Astrocyte of the spinal cord (primary cell): ENCODE measurements at regions not wholly inside any gene's neighbourhood (a gene's known extent, or its start where the extent isn't known, plus 50 kb on each side); places are given as distances from the start of the nearest gene placed in this dataset.

ENCODE experiments used
- DNase-seq: peaks from one replicate; pipeline ENCODE4 v3.0.0; 2011; ENCODE audit warnings: low read depth, low spot score
- H3K4me3 ChIP-seq: 2 replicates; pipeline ENCODE4 v1.5.1; 2011; ENCODE audit warnings: low read depth, mild to moderate bottlenecking, low read length, moderate library complexity
- in situ Hi-C: cut with HindIII; loops from 2 replicates; pipeline ENCODE4 v1.10.0; 2017; ENCODE audit warnings: low sequenced_read_pairs
- TF ChIP-seq, protein P1 (sequence below): IDR thresholded peaks from 2 replicates; pipeline ENCODE4 v1.5.1; 2012; ENCODE audit warnings: low read depth, mild to moderate bottlenecking, low read length, inconsistent platforms

DNA sequence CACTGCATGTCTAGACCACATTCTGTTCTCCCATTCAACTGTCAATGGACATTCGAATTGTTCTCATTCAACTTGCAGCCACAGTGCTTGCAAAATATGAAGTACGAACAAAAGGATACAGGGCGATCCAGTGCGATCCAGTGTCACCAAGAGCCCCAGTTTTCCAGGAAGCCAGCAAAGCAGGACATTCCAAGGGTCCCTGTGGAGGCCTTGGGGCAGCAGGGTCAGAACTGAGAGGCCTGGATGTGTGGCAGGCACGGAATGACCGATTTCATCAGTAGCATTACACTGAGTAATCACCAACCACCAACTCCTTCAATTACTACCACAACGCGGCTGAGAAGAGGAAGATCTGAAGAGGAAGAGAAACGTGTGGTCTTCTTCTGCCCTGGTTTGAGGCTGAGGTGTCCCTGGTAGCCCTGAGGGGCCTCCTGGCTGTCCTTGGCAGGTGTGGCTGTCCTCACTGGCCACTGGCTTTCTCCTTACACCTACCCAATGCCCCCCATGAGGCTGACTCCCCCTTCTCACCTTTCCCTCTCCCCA lies 172.7 kb upstream of the FHL2 start:
- DNase-seq = no peak
- in situ Hi-C loops = no loop called here
- H3K4me3 ChIP-seq = no peak overlapping the region
- TF ChIP-seq, protein P1, sequence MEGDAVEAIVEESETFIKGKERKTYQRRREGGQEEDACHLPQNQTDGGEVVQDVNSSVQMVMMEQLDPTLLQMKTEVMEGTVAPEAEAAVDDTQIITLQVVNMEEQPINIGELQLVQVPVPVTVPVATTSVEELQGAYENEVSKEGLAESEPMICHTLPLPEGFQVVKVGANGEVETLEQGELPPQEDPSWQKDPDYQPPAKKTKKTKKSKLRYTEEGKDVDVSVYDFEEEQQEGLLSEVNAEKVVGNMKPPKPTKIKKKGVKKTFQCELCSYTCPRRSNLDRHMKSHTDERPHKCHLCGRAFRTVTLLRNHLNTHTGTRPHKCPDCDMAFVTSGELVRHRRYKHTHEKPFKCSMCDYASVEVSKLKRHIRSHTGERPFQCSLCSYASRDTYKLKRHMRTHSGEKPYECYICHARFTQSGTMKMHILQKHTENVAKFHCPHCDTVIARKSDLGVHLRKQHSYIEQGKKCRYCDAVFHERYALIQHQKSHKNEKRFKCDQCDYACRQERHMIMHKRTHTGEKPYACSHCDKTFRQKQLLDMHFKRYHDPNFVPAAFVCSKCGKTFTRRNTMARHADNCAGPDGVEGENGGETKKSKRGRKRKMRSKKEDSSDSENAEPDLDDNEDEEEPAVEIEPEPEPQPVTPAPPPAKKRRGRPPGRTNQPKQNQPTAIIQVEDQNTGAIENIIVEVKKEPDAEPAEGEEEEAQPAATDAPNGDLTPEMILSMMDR = no peak

DNA sequence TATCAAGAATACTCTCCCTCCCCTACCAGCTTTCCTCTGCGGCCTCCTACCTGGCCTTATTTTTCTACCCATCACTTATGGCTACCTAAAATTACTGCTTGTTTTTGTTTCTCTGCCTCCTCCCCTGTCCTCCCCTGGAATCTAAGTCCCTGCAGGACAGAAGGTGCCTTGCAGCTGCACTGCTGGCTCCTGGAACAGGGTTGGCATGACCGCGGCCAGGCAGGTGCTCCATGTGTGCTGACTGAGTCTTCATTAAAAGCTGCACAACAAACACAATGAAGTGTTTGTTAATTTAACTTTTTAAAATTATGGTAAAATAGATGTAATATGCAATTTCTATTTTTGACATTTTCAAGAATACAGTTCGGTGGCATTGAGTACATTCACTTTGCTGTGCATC lies 171.9 kb upstream of the FHL2 start:
- DNase-seq = no peak
- in situ Hi-C loops = no loop called here
- TF ChIP-seq, protein P1 = no peak
- no peak overlapping the region for H3K4me3 ChIP-seq

DNA sequence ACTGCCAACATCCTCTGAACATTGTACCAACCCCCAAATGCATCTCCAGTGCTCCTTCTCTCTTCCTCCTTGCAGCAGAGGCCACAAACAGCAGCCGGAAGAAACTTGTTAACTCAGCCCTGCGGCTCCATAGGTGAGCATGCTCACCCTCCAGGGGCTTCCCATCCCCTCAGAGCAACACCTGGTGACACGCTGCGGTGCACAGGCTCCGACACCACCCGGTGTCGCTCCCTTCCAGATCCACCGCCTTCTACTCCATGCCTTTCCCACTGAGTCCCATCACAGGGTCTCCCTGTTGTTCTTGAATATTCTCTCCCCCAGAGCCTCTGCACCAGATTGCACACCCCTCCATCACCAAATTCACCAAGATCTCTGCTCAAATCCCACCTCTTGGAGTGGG lies 171.5 kb upstream of the FHL2 start:
- H3K4me3 ChIP-seq = no peak overlapping the region
- in situ Hi-C loops = no loop called here
- TF ChIP-seq, protein P1 = no peak
- DNase-seq = no peak

DNA sequence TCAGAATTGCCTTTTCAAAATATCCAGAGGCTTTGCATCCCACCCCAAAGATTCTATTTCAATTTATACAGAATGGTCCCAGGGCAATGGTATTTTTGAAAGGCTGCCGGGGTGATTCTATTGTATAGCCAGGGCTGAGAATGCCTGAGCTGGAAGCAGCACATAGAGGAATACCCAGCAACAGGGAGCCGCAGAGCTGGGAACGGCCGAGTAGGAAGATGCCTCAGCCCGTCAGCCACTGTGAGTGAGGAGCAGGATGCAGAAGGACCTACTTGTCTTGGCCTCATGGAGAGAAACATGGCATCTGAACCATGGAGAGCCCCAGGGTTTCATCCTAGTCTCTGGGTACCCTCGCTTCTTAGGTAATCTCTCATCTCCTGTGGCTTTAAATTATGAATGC lies 170.8 kb upstream of the FHL2 start:
- in situ Hi-C loops = no loop called here
- H3K4me3 ChIP-seq = no peak overlapping the region
- TF ChIP-seq, protein P1 = no peak
- DNase-seq = no peak

DNA sequence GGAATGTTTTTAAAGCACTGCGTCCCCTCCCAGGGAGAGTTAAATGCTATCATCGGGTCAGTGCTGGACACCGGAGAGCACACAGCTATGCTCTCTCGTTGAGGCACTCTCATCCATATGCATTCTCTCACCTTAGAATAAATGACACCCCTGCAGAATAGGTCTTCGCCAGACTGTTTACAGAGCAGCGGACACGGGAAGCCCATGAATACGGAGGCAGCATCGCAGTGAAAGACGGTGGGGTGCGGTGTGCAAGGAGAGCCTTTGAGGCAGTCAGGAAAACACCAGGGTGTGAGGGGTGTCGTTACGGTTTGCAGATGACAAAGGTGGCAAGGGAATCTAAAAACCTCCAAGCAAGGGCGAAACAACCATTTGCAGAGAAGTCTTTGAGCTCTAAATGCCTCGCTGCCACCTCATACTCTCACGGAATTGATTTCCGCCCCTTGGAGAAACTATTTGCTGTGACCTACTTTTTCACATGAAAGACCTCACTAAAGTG lies 169.2 kb upstream of the FHL2 start:
- in situ Hi-C loops = no loop called here
- TF ChIP-seq, protein P1 = no peak
- no peak overlapping the region for H3K4me3 ChIP-seq
- DNase-seq = no peak

DNA sequence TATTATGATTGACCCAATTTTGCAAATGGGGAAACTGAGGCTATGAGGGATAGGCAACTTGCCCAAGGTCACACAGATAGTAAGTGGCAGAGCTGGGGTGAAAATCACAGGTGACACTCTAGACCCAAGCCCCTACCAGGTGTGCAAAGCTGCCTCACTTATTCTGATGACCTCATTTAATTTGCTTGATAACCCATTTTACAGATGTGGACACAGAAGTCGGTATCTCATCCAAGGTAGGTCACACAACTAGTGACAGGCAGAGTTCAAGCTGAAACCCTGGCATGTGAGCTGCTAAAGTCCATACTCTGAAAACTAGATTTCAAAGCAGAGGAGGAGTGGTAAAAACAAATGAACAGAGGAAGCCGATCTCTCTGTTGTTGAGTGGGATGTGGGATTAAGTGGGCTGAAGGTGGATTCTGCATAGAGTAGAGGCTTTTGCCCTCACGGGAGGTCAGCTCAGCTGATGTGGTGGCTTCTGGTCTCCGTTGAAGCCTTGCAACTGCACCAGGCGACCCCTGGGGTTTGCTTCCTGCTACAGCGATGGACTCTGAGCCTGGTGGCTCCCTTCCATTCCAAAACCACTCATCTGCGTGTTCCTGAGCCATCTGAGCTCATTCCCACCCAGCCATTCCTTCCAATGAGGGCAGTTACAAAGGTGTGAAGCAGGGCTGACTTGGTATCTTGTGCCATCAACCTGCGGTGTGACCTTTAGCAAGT lies 164.3 kb upstream of the FHL2 start:
- TF ChIP-seq, protein P1 = no peak
- DNase-seq = no peak
- no peak overlapping the region for H3K4me3 ChIP-seq
- in situ Hi-C loops = no loop called here
